ENCODE measurements at regions not wholly inside any gene's neighbourhood (a gene's known extent, or its start where the extent isn't known, plus 50 kb on each side); places are given as distances from the start of the nearest gene placed in this dataset.

DNA sequence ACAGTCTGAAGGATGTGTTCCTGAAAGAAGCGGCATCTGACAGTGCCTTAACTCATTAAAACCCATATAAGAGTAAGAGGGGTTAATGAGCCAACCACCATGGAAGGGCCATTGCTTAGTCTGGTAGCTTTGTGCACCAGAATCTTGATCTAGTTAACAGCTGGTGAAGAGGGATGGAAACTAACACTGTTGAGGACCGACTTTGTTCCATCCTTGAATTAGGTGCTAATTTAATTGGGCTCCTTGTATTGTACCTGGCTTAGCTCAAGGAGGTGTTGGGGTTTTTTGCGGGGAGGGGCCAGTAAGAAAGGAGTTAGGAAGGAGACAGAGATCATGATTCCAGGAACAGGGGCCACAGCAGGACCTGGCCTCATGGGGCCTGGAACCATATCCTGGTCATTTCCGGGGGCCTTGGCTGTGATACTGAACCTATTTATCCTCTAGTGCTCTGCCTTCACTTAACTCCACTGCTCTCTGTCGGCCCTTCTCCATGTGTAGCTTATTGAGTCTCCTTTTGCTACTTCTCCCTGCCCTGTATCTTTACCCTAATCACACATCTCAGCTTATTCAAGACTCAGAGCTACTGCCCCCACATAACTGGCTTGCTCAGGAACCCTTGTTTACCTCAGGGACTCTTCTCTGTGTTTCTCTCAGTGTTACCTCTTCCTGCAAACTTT lies 93.0 kb downstream of the RPL22L1 start:
- H3K4me1 ChIP-seq (ENCODE audit: control insufficient read depth, extremely low read depth, insufficient read depth, low read length), result no peaks in the 10 kb centered on the region
- H3K27ac ChIP-seq (ENCODE audit: insufficient read depth, low read depth, low read length), result no peak overlapping the region
- no peaks in the 10 kb centered on the region for H3K79me2 ChIP-seq (ENCODE audit: control insufficient read depth, insufficient read depth, low read length)
- no peaks in the 10 kb centered on the region for H3K9me1 ChIP-seq (replicated peaks; ENCODE audit: control insufficient read depth, extremely low read depth, insufficient read depth, low read length)
- intact Hi-C loops (cut with micrococcal nuclease) (no loop called here), dilution Hi-C loops (cut with MboI; ENCODE audit: extremely low pct_ligation_motif_present, low sequenced_read_pairs) (no loop called here)
- BruUV-seq (replicated peaks), result no TSS peak
- no peak overlapping the region for H3K9ac ChIP-seq (replicated peaks; ENCODE audit: extremely low read depth, insufficient read depth, low read length)
- H3K4me2 ChIP-seq (ENCODE audit: insufficient read depth, low read length), result no peak overlapping the region
- DNase-seq (ENCODE audit: low read depth, low spot score) (no peak), FAIRE-seq (no peak)
- CTCF ChIA-PET, result interaction anchor here (1.1 to 1.8 kb wide), 4 partner anchors 8 to 363 kb away, joined by 3 to 6 read pairs (median 4); no protein-coding TSS in a partner anchor
- no peaks in the 10 kb centered on the region for H3K27me3 ChIP-seq (ENCODE audit: control insufficient read depth in 2 of 2, insufficient read depth in 2 of 2, low read length in 2 of 2)
- no peaks in the 10 kb centered on the region for H3K9me3 ChIP-seq (replicated peaks; ENCODE audit: control insufficient read depth, insufficient read depth, low read length)
- TF ChIP-seq EZH2 (IDR thresholded peaks at IDR 0.05; ENCODE audit: borderline replicate concordance, low read depth, low read length, severe bottlenecking) (no peak), JUN (IDR thresholded peaks at IDR 0.05; ENCODE audit: borderline replicate concordance, insufficient read depth, insufficient read length, low read depth) (no peak), FOS (IDR thresholded peaks at IDR 0.05; ENCODE audit: borderline replicate concordance, insufficient read depth, low read length) (no peak), POLR2AphosphoS5 (IDR thresholded peaks at IDR 0.05; ENCODE audit: insufficient read depth, low read depth, low read length) (no peak), MYC (IDR thresholded peaks at IDR 0.05; ENCODE audit: low read depth, low read length) (no peak), POLR2A (IDR thresholded peaks at IDR 0.05; ENCODE audit: low read depth, low read length) (no peak), GATA2 (IDR thresholded peaks at IDR 0.05; ENCODE audit: insufficient read depth, insufficient read length, low read depth, low read length) (no peak)
- TF ChIP-seq, protein P1, sequence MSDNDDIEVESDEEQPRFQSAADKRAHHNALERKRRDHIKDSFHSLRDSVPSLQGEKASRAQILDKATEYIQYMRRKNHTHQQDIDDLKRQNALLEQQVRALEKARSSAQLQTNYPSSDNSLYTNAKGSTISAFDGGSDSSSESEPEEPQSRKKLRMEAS (IDR thresholded peaks at IDR 0.05; ENCODE audit: insufficient read depth, insufficient read length), result no peak
- TF ChIP-seq, protein P2, sequence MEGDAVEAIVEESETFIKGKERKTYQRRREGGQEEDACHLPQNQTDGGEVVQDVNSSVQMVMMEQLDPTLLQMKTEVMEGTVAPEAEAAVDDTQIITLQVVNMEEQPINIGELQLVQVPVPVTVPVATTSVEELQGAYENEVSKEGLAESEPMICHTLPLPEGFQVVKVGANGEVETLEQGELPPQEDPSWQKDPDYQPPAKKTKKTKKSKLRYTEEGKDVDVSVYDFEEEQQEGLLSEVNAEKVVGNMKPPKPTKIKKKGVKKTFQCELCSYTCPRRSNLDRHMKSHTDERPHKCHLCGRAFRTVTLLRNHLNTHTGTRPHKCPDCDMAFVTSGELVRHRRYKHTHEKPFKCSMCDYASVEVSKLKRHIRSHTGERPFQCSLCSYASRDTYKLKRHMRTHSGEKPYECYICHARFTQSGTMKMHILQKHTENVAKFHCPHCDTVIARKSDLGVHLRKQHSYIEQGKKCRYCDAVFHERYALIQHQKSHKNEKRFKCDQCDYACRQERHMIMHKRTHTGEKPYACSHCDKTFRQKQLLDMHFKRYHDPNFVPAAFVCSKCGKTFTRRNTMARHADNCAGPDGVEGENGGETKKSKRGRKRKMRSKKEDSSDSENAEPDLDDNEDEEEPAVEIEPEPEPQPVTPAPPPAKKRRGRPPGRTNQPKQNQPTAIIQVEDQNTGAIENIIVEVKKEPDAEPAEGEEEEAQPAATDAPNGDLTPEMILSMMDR (IDR thresholded peaks at IDR 0.05; ENCODE audit: extremely low read depth in 1 of 2, insufficient read depth in 1 of 2, low read depth in 1 of 2, low read length in 2 of 2), result no peak
- no peaks in the 10 kb centered on the region for H4K20me1 ChIP-seq (replicated peaks; ENCODE audit: control insufficient read depth, extremely low read depth, insufficient read depth, low read length)
- H3K4me3 ChIP-seq (replicated peaks in 1 of 3; ENCODE audit: insufficient read depth in 1 of 3, low read depth in 1 of 3, low read length in 3 of 3), result no peak overlapping the region
- H3K36me3 ChIP-seq (ENCODE audit: control insufficient read depth in 2 of 2, extremely low read depth in 1 of 2, insufficient read depth in 2 of 2, low read length in 2 of 2), result no peaks in the 10 kb centered on the region
- no peak overlapping the region for H2AFZ ChIP-seq (ENCODE audit: low read depth, low read length)
- POLR2A ChIA-PET, result no interaction called here
